Ascending aorta (tissue), 2 donors: ENCODE measurements at regions not wholly inside any gene's neighbourhood (a gene's known extent, or its start where the extent isn't known, plus 50 kb on each side); places are given as distances from the start of the nearest gene placed in this dataset.

Experiments used
- DNase-seq, 2 donors: peaks; one replicate each; pipeline ENCODE4 v3.0.0-alpha.2; 2019; ENCODE audit warnings: low spot score in 2 of 2
- H3K27ac ChIP-seq, 2 donors: fragments of 200-600 bp; sonication (generic); one replicate each; pipeline ENCODE4 v1.5.1; 2016 to 2017; ENCODE audit warnings: mild to moderate bottlenecking in 1 of 2
- H3K27me3 ChIP-seq: fragments of 200-600 bp; sonication (generic); one replicate; pipeline ENCODE4 v1.5.1; 2017
- H3K36me3 ChIP-seq, 2 donors: fragments of 200-600 bp; sonication (generic); one replicate each; pipeline ENCODE4 v1.5.1; 2016
- H3K4me1 ChIP-seq, 2 donors: fragments of 200-600 bp; sonication (generic); one replicate each; pipeline ENCODE4 v1.5.1; 2016 to 2017; ENCODE audit warnings: mild to moderate bottlenecking in 1 of 2
- H3K4me3 ChIP-seq, 2 donors: fragments of 200-600 bp; sonication (generic); one replicate each; pipeline ENCODE4 v1.5.1; 2016 to 2017; ENCODE audit warnings: mild to moderate bottlenecking in 1 of 2
- H3K9me3 ChIP-seq, 2 donors: fragments of 200-600 bp; sonication (generic); one replicate each; pipeline ENCODE4 v1.5.1; 2016
- CTCF ChIP-seq, 3 experiments: fragments of 200-600 bp in 2 of 3; fragments of 450-650 bp in 1 of 3; sonication (generic) in 2 of 3; IDR thresholded peaks; one replicate each; pipeline ENCODE4 v1.5.1; 2016 to 2019; ENCODE audit warnings: antibody characterized with exemption in 3 of 3, mild to moderate bottlenecking in 1 of 3, moderate library complexity in 1 of 3
- intact Hi-C: fragments of 100-400 bp; cut with DNase I; formaldehyde crosslinking; loops from one replicate; pipeline ENCODE4 v1.15.1; 2023

GRCh38 chr18:29062921-29063320 is 886.0 kb upstream of the CDH2 start:
- intact Hi-C loops: no loop called here
- no peaks in the 10 kb centered on the region for H3K27me3 ChIP-seq
- no peaks in the 10 kb centered on the region for H3K4me1 ChIP-seq
- no peaks in the 10 kb centered on the region for H3K9me3 ChIP-seq
- TF ChIP-seq CTCF (IDR thresholded peaks at IDR 0.05): no peak
- H3K36me3 ChIP-seq: no peaks in the 10 kb centered on the region
- DNase-seq: no peak
- no peak overlapping the region for H3K4me3 ChIP-seq
- no peak overlapping the region for H3K27ac ChIP-seq

DNA sequence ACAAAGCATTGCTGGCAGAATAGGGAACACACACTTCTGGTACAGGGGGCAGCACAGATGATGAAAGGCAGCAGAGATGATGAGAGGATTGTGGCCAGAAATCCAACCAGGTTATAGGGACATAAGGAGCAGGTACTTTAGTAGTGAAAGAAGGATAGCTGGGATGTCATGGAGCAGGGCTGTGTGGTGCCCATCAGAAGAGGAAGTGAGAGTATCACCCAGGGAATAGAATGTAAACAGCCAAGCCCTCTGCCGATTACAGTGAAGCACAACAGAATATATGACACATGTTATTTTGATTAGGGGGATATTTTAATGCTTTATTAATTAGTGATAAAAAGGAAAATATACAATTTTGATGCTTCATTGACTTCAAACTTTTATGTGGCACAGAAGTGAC is 883.4 kb upstream of the CDH2 start:
- no peaks in the 10 kb centered on the region for H3K9me3 ChIP-seq

DNA sequence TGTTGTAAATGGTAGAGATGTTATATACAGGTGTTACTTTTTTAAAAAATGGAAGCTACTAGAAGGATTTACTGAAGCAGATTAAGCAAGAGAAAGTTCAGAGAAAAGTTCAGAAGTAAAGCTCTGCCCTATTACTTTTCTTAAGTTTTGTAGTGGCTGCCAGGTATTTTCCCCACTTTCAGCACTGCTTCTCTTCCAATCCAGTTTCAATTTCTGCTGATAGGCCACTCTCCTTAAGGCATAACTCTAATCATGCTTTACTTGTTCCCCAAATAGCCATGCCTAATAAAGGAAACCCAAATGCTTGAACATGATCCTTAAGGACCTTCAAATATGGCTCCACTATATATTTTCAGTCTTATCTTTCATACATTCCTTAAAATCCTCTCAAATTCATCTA is 880.8 kb upstream of the CDH2 start:
- intact Hi-C loops: loop anchor here (10.0 kb wide), 1 partner anchor 187 kb away; no protein-coding TSS in a partner anchor
- Histone ChIP-seq H3K4me3 (no peak overlapping the region), H3K27me3 (no peaks in the 10 kb centered on the region), H3K36me3 (no peaks in the 10 kb centered on the region), H3K4me1 (no peaks in the 10 kb centered on the region), H3K27ac (no peak overlapping the region), H3K9me3 (no peaks in the 10 kb centered on the region)
- no peak for DNase-seq
- TF ChIP-seq CTCF (IDR thresholded peaks at IDR 0.05): no peak

More for the DNA sequence above, 883.4 kb upstream of the CDH2 start:
- no peak for DNase-seq
- no peak for TF ChIP-seq CTCF (IDR thresholded peaks at IDR 0.05)
- H3K4me1 ChIP-seq: no peaks in the 10 kb centered on the region
- no peaks in the 10 kb centered on the region for H3K27me3 ChIP-seq
- no peaks in the 10 kb centered on the region for H3K36me3 ChIP-seq
- no peak overlapping the region for H3K4me3 ChIP-seq
- intact Hi-C loops: no loop called here
- H3K27ac ChIP-seq: no peak overlapping the region

GRCh38 chr18:29056800-29057199 is 879.9 kb upstream of the CDH2 start:
- Histone ChIP-seq H3K9me3 (no peaks in the 10 kb centered on the region), H3K27me3 (no peaks in the 10 kb centered on the region), H3K27ac (no peak overlapping the region), H3K4me1 (no peaks in the 10 kb centered on the region), H3K36me3 (no peaks in the 10 kb centered on the region), H3K4me3 (no peak overlapping the region)
- DNase-seq: no peak
- TF ChIP-seq CTCF (IDR thresholded peaks at IDR 0.05): no peak
- intact Hi-C loops: loop anchor here (10.0 kb wide), 1 partner anchor 188 kb away; no protein-coding TSS in a partner anchor

- intact Hi-C loops: no loop called here
- H3K27me3 ChIP-seq: no peaks in the 10 kb centered on the region
Measured at GRCh38 chr18:29041976-29042375, 865.0 kb upstream of the CDH2 start.

More at GRCh38 chr18:29041976-29042375, 865.0 kb upstream of the CDH2 start:
- H3K4me3 ChIP-seq: no peak overlapping the region
- no peak overlapping the region for H3K27ac ChIP-seq
- H3K9me3 ChIP-seq: peaks cover 0 to 7% of the 10 kb centered on the region in 2 donors
- H3K36me3 ChIP-seq: no peaks in the 10 kb centered on the region
- DNase-seq: no peak
- no peak for TF ChIP-seq CTCF (IDR thresholded peaks at IDR 0.05)
- H3K4me1 ChIP-seq: no peaks in the 10 kb centered on the region
